Astrocyte of the hippocampus (primary cell): ENCODE measurements at regions not wholly inside any gene's neighbourhood (a gene's known extent, or its start where the extent isn't known, plus 50 kb on each side); places are given as distances from the start of the nearest gene placed in this dataset.
"Not testable (repeated sequence)": the region's sequence is repeated elsewhere in the genome, so short reads cannot be mapped to it uniquely, and the experiment has no call there.

Experiments used
- DNase-seq: peaks from one replicate; pipeline ENCODE4 v3.0.0; 2011; ENCODE audit warnings: low read depth, low spot score

- DNase-seq = peak; percentile 26
These were observed 103.9 kb upstream of the FAM20A start for GRCh38 chr17:68704871-68705713.

DNA sequence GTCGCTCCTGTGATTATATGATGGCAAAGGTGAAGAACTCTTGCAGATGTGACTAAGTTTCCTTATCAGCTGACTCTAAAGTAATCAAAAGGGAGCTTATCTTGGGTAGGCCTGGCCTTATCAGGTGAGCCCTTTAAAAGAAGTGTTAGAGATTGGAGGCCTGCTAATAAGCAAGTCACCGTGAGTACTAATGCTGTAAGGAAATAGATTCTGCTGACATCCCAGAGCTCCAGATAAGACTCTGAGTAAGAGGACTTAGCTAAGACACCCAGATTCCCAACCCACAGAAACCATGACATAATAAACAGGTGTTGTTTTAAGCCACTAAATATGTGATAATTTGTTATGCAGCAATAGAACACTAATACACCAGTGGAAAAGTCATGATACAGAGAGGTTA lies 99.9 kb upstream of the FAM20A start:
- no peak for DNase-seq

DNA sequence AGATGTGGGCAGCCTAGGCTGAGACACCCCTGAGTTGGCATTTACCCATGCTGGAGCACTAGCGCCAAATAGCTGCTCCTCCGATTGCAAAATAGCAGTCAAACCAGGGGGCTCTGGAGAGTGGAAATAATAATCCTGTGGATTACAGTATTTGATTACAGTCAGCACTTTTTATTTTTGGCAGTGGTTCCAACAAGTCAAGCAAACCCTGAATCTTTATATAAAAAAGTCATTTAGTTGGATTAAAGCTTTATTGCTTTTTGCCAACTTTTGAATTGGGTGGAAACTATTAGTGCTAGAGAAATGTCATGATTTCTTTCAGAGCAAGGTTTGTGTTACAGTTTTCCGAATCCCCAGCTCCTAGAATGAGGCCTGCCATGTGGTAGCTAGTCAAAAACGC lies 99.3 kb upstream of the FAM20A start:
- DNase-seq = no peak

GRCh38 chr17:68699936-68700335 lies 98.8 kb upstream of the FAM20A start:
- no peak for DNase-seq

GRCh38 chr17:68698746-68699145 lies 97.6 kb upstream of the FAM20A start:
- no peak for DNase-seq

GRCh38 chr17:68697850-68698361 lies 96.7 kb upstream of the FAM20A start:
- no peak for DNase-seq

GRCh38 chr17:68695659-68696058 lies 94.5 kb upstream of the FAM20A start:
- DNase-seq = no peak

DNA sequence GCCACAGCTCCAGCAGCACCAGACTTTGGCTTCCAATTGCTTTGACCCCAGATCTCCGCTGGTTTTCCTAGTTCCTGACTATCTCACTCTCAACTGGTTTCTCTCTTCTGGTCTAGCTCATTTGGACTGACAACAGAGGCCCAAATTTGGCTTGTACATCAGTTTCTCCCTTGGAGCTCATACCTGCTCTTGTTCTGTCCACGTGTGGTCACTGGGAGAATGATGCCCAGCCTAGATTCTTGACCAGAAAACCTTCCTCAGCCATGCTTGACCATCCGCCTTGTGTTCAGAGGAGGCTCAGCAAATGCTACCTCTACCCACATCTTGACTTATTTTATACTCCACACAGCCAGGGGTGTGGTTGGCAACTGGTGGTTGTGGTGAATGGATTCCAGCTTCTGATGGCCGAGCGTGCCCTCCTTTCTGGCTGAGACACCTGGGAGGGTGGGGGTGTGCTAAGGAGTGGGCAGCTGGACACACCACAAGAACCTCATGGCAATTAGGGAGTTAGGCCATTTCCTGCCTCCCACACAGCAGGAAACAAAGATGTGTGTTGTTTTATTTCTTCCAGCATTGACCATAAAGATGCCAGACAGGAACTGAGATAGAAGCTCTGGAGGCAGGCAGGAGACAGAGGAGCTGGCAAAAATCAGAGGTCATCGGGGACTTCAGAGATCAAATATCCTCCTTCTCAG lies 93.8 kb upstream of the FAM20A start:
- no peak for DNase-seq

DNA sequence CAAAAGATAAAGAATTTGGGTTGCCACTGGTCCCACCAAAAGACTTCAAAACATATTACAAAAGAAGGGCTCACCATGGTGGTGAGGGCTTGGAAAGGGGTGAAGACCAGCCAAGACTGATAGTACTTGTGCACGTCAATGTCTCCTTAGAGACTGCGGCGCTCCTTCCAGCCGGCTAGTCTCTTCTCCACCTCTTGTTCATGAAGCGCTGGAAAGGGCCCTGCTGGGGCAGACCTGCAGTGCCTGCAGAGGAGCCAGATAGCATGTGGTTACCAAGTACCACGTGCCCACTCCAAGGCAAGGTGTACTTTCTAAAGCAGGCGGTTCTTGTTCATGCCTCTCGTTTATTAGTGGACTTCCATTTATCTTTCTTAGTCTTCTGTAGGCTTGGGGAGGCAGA lies 92.7 kb upstream of the FAM20A start:
- DNase-seq = no peak

- no peak for DNase-seq
These were observed 92.3 kb upstream of the FAM20A start for GRCh38 chr17:68693466-68693865.

DNA sequence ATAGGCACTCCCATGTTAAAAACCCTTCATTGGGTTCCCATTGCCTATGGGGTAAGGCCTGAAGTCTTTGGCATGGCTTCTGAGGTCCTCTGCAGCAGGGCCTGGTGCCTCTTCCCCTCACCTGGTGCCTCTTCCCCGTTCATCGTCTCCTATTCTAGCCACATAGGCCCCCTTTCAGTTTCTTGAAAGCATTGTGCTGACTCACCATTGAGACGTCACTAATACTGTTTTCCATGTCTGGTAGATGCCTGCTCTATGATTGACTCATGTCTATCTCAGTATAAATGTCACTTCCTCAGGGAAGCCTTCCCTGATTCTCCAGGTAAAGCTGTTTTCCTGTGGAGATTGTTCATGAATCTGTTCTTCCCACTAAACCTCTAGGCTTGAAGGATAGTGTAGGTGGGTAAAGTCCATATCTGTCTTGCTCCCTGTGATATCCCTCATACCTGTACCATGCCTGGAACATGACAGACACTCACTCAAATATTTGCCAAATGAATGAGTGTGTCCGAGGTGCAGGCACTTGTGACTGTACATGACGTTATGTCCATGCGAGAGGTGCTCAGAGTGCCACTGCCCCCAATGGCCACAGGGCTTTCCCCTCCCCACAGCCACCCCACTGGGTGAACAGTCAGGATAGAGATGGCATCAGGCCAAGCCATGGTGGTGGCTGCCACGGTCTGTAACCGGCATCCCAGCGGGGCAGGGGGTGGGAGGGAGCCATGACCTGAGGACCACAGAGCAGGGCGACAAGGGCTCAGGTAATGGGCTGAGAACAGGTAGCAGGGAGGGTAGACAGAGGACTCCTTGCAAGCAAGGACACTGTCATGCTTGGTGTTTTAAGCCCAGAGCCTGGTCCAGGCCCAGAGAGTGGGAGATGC lies 85.2 kb upstream of the FAM20A start:
- DNase-seq = no peak

GRCh38 chr17:68684949-68685357 lies 83.8 kb upstream of the FAM20A start:
- DNase-seq = no peak

GRCh38 chr17:68682903-68683302 lies 81.7 kb upstream of the FAM20A start:
- no peak for DNase-seq

- DNase-seq = no peak
These were observed 78.7 kb upstream of the FAM20A start for GRCh38 chr17:68679882-68680281.

DNA sequence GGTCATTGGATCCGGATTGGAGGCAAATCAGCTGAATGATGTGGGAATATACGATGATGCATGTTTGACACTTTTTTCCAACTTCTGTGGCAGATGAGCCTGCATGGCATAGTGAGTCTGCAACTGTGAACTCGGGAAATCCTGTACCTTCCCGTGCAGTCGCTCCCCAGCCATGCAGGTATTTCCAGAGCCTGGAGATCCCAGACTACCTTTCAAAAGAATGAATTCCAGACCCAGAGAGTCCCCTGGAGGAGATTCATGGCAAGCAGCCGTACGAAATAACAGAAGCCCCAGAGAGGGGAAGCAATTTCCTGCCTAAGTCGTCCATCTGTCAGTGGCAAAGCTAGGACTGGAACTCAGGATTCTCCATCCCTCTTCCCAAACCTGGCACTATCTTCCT lies 75.7 kb upstream of the FAM20A start:
- DNase-seq = no peak

DNA sequence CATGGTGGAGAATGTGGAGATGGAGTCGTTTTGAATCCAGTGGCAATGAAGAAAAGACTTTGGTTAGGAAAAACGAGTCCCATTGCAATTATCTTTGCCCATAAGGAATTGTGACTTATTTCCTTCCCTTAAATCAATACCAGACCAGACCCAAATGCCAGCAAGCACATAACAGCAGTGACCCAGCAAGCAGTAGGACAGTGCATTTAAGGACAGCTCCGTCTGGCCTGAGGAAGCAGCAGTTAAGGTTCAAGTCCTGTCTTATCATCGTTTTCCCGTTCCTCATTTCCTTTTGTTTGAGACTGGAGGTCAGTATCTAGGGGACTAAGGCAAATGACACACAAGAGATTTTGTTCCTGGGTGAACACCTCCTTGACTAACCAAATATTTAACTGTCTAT lies 74.6 kb upstream of the FAM20A start:
- no peak for DNase-seq

DNA sequence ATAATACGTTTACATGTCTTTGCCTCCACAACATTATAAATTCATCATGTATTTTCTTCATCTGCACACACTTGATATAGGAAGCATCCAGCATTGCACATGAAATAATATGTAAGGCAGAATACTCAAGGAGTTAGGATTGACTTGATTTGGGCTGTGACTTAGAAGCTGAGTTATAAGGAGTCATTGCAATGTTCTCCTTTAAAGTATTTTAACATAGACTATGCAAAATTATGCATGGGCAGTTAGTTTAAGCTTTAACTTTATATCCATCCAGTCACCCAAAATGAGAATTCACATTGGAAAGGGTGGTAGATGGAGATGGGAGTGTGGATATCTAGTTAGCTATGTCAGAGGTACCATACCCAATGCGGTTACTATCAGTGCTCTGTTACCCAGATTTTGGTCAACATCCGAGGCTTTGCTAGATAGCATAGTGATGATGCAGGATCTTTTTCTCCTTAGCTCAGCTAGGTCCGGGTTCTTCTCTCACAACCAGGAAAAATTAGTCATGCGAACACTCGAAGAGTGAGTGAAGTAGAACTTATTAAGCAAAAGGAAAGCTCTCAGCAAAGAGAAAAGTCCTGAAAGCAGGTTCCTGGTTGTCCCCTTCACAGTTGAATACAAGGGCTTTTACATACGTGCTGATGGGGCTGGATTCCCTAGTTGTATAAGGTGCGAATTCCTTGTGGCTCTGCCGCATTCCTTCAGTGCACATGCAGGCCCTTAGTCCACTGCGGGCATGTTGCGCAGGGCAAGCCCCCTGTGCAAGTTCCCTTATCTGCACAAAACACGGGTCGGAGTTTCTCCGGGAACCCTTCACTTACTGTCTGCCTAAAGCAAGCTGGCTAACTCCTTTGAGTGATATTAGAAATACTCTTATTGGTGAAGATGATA lies 73.1 kb upstream of the FAM20A start:
- no peak for DNase-seq

GRCh38 chr17:68670967-68671693 lies 70.0 kb upstream of the FAM20A start:
- no peak for DNase-seq

- not testable (repeated sequence) for DNase-seq
These were observed 65.3 kb upstream of the FAM20A start for GRCh38 chr17:68666438-68666837.

- DNase-seq = no peak
These were observed 64.2 kb upstream of the FAM20A start for GRCh38 chr17:68665373-68665772.
